ENCODE measurements at regions not wholly inside any gene's neighbourhood (a gene's known extent, or its start where the extent isn't known, plus 50 kb on each side); places are given as distances from the start of the nearest gene placed in this dataset.

DNA sequence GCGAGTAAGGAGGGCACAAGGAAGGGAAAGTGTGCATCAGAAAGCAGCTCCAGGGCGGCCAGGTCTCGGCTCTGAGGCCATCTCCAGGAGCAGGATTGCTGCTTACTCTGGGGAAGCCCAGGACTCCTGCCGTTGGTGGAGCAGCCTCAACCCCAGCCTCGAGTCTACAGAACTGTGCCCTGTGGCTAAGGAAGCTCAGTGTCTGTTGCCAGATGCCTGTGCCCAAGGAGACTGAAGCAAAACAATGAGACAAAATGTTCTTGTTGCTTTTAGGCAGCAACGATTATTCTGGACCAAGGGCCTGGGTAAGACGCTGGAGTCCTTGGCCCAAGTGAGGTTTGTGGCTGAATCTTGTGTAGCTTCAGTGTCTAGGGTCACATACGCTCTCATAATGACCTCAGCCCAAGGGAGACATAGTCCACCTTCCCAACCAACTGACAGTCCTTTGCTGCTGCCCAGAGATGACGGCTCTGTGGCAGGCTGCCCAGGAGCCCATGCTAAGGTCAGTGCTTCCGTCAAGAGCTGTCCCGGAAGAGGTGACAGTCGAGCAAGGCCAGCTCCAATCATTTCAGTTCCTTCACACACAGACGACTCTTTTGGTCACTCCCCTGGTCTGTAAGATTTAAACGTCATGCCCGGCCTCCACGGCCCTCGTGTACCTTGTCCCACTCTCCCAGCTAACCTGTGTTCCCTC is 223.8 kb downstream of the TTC32 start:
- DNase-seq (ENCODE audit: low read depth) = no peak

DNA sequence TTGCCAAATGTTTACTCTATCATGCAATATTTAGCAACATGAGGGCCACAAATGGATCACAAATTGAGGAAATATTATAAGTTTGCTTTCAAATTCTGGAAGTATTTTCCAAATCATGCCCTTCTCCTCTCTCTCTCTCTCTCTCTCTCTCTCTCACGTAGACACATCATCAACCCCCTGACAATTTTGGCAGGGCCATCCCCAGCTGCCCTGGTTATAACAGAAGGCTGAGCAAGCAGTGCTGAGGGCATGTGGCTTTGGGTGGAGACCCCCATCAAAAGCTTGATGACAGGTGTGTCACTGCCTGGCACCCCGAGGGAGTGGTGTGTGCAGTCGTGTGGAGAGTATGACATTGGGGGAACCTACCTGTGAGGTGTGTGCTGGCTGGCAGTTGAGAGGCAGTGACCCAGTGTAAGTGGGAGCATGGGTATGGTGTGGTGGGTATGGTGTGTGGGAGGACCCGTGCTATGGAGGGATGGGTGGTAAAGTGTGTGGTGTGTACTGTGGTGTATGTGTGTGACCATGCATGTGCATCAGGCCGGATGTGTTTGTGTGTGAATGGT is 224.5 kb downstream of the TTC32 start:
- no peak for DNase-seq (ENCODE audit: low read depth)

DNA sequence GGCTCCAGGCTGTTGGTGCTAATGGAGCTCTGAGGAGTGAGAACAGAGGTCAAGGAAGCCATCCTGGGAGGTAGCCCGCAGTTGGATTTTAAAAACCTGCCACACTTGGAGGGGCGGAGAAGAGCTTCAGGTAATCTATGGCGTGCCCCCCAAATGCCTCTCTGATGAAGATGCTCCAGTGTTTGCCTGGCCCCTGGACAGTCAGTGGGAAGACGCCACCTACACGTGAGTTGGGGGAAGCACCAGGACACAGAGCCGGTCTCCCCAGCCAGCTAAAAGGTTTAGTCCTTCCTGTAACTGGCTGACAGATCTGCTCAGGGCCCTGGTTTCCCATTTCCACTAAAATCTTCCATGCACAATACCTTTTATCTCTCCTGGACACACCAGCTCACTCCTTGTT is 225.0 kb downstream of the TTC32 start:
- no peak for DNase-seq (ENCODE audit: low read depth)

DNA sequence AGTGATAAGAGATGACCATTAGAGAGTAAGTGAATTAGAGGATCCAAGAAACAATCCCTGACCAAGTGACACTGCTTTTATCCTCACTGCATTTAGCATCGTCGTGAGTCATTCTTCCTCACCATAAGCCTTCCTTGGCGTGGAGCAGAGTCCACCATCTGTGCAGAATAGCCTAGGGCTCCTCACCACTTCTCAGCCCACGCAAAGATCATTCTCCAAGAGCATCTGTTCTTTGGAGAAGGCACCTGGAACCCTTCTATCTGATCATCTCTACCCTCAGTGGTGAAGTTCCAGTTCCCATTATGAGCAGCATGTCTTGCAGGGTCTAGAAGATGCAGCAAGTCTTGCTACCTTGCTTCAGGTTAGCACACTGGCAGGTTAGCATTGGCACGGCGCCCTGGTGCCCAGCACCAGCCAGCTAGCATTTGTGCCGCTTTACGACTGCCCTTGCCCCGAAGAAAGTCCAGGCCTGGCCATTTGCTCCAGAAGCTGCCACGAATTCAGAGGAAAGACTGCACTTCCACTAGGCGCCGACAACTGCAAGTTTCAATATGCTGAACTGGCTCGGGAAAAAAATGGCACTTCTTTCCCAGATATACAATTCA is 225.8 kb downstream of the TTC32 start:
- no peak for DNase-seq (ENCODE audit: low read depth)

DNA sequence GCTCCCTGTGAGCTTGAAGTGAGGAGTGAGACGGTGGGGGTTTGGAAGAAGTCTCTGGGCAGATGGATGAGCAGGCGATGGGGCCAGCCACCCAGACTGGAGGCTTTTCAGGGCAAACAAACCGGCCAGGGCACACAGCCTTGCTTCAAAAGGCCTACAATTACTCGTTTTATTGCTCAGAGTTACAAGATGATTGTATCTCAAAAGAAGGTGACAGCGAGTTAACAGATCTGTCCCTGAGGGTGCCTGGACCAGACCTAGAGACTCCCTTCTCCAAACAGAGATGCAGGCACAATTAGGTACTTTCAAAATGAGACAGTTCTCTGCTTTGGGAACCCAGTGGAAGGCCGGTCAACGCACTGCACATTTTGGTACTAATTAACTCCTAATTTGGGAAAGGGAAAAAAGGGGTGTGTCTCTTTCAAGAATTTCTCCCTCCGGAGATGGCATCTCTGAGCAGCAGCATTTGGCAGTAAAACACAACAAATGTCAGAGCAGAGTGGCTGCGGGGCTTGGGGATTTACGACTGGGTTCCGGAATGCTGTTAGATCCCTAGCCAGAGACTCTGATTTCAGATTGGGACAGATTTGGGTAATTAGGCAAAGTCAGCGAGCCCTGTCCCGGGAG is 226.7 kb downstream of the TTC32 start:
- DNase-seq (ENCODE audit: low read depth) = no peak

- DNase-seq (ENCODE audit: low read depth) = no peak
Observed at GRCh38 chr2:19674051-19675002, 227.5 kb downstream of the TTC32 start.

DNA sequence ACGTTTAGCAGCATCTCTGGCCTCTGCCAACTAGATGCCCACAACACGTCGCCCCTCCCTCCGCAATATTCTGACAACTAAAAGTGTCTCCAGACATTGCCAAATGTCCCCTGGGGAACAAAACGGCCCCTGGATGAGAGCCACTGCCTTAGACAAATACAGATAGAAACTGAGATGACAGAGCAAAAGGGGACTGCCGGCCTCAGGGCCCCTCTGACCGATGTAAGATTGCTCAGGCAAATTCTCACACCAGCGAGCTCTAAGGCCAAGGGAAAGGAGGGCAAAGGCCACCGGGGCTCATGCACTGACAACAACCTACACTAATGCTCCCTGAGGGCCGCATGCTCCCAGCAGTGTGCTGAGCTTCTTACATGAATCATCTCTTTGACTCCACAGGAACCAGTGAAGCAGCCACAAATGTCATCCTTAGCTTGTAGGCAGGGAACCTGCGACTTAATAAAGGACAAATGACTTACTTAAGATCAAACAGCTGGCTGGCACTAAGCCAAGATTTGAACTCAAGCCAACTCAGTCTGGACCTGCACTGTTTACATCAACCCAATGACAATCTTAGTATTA is 228.5 kb downstream of the TTC32 start:
- no peak for DNase-seq (ENCODE audit: low read depth)

DNA sequence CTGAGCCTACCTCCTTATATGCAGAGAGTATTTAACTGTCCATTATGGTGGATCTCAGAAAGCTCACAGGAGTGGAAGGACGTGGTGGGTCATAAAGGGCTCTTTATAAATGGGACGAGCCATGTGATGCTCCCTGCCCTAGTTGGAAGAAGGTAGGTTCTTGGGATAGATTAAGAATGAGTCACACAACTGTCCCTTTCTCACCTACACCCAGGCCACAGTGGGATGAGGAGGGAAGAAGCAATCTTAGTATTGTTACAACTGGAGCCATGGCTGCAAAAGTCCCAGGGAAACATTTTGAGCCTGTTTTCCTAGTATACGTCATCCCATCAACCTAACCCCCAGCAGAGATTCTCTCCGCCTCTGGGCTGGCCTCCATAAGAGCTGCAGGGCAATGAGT is 229.9 kb downstream of the TTC32 start:
- no peak for DNase-seq (ENCODE audit: low read depth)

DNA sequence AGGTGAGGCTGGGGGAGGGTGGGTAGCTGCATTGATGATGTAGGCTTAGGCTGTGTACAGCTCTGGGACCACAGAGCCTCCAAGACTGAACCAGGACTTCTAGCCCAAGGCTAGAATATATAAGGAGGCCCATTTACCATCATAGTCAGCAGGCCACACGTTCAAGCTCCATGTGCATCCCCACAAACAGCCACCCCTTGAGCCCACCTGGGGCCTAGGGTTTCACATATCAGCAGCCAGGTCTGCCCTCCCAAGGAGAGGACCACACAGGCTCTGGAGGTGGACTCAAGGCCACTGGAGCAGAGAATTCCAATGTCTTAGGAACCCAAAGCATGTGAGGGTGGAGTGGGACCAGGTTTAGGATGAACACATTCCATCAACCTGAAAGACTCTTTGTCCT is 230.5 kb downstream of the TTC32 start:
- no peak for DNase-seq (ENCODE audit: low read depth)

GRCh38 chr2:19670303-19670702 is 231.5 kb downstream of the TTC32 start:
- DNase-seq (ENCODE audit: low read depth) = no peak

DNA sequence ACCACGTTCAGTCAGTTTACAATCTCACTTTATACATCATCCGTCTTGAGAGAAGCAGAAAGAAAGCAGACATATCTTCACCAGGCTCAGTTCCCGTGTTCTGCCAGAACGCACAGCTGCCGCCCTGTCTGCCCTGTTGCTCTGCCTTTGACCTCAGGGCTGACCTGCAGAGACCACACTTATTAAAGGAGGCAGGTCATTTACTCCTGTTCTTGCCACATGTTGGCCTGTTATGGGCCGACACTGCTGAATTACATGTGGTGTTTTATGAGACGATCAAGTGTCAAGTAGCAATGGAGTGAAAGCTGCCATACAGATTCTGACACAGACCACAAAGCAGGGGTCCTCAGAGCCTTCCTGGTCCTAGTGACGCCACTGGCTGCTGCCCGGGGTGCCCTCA is 232.2 kb downstream of the TTC32 start:
- DNase-seq (ENCODE audit: low read depth) = no peak

DNA sequence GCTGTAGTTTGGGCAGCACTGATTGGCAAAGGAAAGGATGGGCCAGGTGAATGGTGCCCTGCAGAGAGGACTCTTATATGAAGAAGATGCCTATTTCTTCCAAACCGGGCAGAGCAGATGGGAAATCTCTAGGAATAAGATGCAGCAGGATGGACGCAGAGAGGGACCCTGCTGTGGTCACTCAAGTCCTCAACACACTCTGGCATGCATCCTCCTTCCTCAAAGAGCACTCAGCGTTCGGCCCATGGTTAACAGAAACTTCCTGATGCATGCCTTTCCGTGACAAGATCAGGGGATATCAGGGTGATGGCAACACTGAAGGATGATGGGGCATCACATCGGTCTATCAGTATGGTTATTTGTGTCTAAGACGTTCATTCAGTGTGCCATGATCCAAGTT is 232.7 kb downstream of the TTC32 start:
- no peak for DNase-seq (ENCODE audit: low read depth)

DNA sequence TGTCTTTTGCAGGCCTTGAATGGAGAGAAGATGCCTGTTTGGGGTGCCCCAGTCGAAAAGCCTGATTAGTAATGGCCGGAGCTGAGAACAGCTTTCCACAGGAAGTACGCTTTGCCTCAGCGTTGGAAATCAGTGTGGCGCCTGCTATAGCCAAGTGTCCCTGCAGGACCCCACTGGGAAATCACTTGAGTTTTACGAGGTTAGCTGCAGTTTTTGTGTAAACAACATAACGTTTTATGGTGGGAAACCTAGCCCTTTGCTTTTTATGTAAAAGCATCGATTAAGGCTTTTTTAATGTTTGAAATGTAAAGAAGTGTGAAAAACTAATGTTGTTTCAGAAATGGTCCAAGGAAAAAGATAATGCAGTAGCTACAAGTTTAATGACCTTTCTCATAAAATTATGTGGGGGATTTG is 234.2 kb downstream of the TTC32 start:
- no peak for DNase-seq (ENCODE audit: low read depth)

DNA sequence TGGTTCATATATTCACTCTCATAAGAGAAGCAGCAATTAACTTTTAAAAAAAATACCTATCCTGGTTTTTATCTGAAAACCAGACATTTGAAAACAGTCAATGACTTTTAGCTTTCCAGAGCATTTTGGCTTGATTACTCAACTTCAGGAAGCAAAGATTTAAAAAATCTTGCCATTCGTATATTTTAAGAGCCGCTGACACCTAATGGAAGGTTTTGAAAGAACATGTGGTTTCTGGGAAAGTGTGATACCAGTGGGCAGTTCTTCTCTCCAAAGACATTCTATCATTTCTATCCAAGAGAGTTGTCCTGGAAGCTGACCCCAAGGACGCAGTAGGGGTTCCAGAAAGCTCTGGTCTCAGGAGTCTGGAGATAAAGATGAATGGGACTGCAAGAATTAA is 234.7 kb downstream of the TTC32 start:
- DNase-seq (ENCODE audit: low read depth) = no peak

GRCh38 chr2:19664646-19665045 is 237.1 kb downstream of the TTC32 start:
- DNase-seq (ENCODE audit: low read depth) = no peak

DNA sequence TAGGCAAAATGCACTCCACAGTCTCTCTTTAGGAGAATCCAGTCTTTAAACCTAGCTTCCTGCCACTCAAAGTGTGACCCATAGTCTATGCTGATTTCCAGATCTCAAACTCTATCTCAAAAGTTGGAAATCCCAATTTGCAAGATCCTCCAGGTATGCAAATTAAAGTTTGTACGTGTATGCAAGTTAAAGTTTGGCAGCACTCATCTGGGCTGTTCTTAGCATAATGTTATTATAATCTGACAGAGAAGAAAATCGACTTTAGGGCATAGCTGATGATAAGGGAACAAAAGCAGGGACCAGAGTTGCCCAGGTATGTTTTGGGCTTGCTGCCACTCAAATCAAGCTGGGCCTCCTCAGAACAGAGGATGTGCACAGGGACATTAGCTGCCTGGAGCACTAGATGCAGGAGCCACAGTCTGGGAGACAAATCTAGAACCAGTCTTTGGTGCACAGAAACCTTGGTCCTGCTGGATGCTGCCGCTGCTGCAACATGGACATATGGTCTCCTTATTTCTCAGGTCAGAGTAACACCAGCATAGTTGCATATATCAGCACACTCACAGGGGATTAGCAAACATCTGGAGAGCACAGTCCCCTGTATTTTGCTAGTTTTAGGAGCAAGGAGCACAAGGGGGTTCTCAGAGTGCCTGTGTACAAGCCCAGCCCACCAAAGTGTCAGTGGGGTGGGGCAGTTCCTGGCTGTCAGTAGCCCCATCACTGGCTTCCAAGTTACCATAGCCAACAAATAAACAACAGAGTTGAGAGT is 242.6 kb downstream of the TTC32 start:
- no peak for DNase-seq (ENCODE audit: low read depth)

- no peak for DNase-seq (ENCODE audit: low read depth)
Observed at GRCh38 chr2:19656011-19656410, 245.8 kb downstream of the TTC32 start.

GRCh38 chr2:19654310-19655090 is 247.3 kb downstream of the TTC32 start:
- no peak for DNase-seq (ENCODE audit: low read depth)

- no peak for DNase-seq (ENCODE audit: low read depth)
Observed at GRCh38 chr2:19653509-19653908, 248.3 kb downstream of the TTC32 start.

DNA sequence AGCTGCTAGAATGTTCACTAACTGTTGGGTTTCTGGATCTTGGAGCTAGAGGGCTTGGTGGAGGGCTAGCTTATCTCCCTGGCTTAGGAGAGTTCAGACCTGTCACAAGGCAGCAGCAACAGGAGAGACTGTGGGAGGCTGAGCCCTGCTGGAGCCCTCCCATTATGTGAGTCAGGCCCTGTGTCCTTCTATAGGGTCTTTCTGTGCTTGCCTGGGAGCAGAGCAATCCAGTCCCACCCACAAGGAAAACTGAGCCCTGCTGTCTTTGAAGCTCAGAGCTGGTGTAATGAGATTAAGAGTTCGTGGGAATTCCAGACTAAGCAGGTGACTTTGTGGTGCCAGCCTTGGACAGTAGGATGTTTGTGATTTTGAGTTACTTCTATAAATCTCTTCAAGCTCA is 249.0 kb downstream of the TTC32 start:
- DNase-seq (ENCODE audit: low read depth) = no peak
